ENCODE measurements at regions not wholly inside any gene's neighbourhood (a gene's known extent, or its start where the extent isn't known, plus 50 kb on each side); places are given as distances from the start of the nearest gene placed in this dataset.

DNA sequence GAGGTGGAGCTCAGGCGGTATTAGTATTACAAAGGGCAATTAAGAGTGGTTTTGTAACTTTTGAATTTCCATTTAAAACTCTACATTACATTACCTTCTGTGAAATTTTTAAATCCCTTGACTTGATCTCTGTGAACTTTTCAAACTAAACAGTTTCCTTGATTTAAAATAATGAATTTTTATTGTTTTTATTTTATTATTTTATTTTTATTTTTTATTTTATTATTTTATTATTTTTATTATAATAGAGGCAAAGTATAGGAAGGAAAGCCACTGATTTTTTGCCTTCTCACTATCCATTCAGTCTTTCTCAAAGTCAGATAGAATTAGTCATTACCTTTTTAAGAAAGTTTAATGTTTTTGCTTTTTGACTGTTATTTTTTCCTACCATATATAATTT lies 1248.1 kb upstream of the SLC10A2 start:
- Histone ChIP-seq H3K79me2 (ENCODE audit: insufficient read depth, low read length) (no peaks in the 10 kb centered on the region), H2AFZ (ENCODE audit: low read depth, low read length, poor library complexity, severe bottlenecking) (peak overlapping the region; percentile 50), H3K9me2 (ENCODE audit: insufficient read depth) (no peaks in the 10 kb centered on the region), H3K4me1 (ENCODE audit: control insufficient read depth in 1 of 2, insufficient read depth in 2 of 2, low read length in 2 of 2) (peaks cover 0 to 16% of the 10 kb centered on the region in 2 experiments; a peak in 2 of 4 replicates), H3K4me3 (replicated peaks in 1 of 2; ENCODE audit: low read depth in 1 of 2, low read length in 2 of 2) (no peak overlapping the region), H3K36me3 (ENCODE audit: control insufficient read depth in 1 of 2, insufficient read depth in 2 of 2, low read length in 2 of 2) (no peaks in the 10 kb centered on the region), H3K9me3 (ENCODE audit: control insufficient read depth in 1 of 2, insufficient read depth in 1 of 2, low read depth in 1 of 2, low read length in 2 of 2) (no peaks in the 10 kb centered on the region), H4K20me1 (ENCODE audit: insufficient read depth) (no peaks in the 10 kb centered on the region), H3K4me2 (ENCODE audit: low read length) (no peak overlapping the region), H3K27me3 (ENCODE audit: insufficient read depth, low read length) (no peaks in the 10 kb centered on the region), H3K27ac (ENCODE audit: low read depth, low read length) (no peak overlapping the region), H3K9ac (ENCODE audit: low read length) (no peak overlapping the region)
- ATAC-seq (no peak), DNase-seq (ENCODE audit: low read depth, low spot score) (no peak)
- TF ChIP-seq, protein P1, sequence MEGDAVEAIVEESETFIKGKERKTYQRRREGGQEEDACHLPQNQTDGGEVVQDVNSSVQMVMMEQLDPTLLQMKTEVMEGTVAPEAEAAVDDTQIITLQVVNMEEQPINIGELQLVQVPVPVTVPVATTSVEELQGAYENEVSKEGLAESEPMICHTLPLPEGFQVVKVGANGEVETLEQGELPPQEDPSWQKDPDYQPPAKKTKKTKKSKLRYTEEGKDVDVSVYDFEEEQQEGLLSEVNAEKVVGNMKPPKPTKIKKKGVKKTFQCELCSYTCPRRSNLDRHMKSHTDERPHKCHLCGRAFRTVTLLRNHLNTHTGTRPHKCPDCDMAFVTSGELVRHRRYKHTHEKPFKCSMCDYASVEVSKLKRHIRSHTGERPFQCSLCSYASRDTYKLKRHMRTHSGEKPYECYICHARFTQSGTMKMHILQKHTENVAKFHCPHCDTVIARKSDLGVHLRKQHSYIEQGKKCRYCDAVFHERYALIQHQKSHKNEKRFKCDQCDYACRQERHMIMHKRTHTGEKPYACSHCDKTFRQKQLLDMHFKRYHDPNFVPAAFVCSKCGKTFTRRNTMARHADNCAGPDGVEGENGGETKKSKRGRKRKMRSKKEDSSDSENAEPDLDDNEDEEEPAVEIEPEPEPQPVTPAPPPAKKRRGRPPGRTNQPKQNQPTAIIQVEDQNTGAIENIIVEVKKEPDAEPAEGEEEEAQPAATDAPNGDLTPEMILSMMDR (IDR thresholded peaks at IDR 0.05 in 2 of 3, conservative IDR thresholded peaks at IDR 0.05 in 1 of 3; ENCODE audit: borderline replicate concordance in 1 of 3, insufficient read depth in 1 of 3, low read depth in 2 of 3, low read length in 2 of 3), result no peak
- TF ChIP-seq ATF3 (IDR thresholded peaks at IDR 0.05), result no peak
- no peak for TF ChIP-seq ZNF274 (IDR thresholded peaks at IDR 0.05; ENCODE audit: low read depth, low read length)
- no peak for TF ChIP-seq POLR2A (IDR thresholded peaks at IDR 0.05; ENCODE audit: borderline replicate concordance, extremely low read depth, insufficient read depth, insufficient read length)
- no peak for TF ChIP-seq MAX (IDR thresholded peaks at IDR 0.05)
- no peak for TF ChIP-seq SIN3A (IDR thresholded peaks at IDR 0.05; ENCODE audit: low read depth)
- TF ChIP-seq FOSL1 (IDR thresholded peaks at IDR 0.05; ENCODE audit: low read depth), result no peak
- ChIA-PET RAD21 (ENCODE audit: low non-redundant PET in 1 of 2, low total read pairs in 2 of 2, uncharacterized antibody in 2 of 2, unreplicated experiment in 2 of 2) (no interaction called here), CTCF (no interaction called here), POLR2A (no interaction called here)
- no TSS peak for BruUV-seq (replicated peaks)
- intact Hi-C loops (cut with micrococcal nuclease), result no loop called here

DNA sequence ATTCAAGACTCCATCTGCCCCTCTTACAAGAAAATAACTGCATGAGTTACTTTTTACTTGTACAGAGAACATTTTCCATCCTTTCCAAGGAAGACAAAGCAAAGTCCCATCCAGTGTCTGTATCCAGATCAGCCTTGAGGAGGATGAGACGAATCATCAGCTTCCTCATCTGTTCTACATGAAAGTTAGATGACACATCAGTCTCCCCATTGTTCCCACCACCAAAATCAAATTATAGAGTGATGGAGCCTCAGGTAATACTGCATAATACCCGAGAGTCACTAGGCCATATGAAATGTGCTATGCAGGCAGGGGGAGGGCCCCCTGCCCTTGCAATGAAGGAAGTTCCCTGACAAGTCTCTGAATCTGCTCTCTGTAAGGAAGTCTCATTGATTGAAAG lies 1244.6 kb upstream of the SLC10A2 start:
- Histone ChIP-seq H2AFZ (ENCODE audit: low read depth, low read length, poor library complexity, severe bottlenecking) (no peak overlapping the region), H3K4me1 (ENCODE audit: control insufficient read depth in 1 of 2, insufficient read depth in 2 of 2, low read length in 2 of 2) (peaks cover 0 to 12% of the 10 kb centered on the region in 2 experiments; a peak in 2 of 4 replicates), H3K9me3 (ENCODE audit: control insufficient read depth in 1 of 2, insufficient read depth in 1 of 2, low read depth in 1 of 2, low read length in 2 of 2) (no peaks in the 10 kb centered on the region), H3K9ac (ENCODE audit: low read length) (no peak overlapping the region), H3K4me2 (ENCODE audit: low read length) (no peak overlapping the region), H3K4me3 (replicated peaks in 1 of 2; ENCODE audit: low read depth in 1 of 2, low read length in 2 of 2) (no peak overlapping the region), H3K79me2 (ENCODE audit: insufficient read depth, low read length) (no peaks in the 10 kb centered on the region), H3K36me3 (ENCODE audit: control insufficient read depth in 1 of 2, insufficient read depth in 2 of 2, low read length in 2 of 2) (no peaks in the 10 kb centered on the region), H3K9me2 (ENCODE audit: insufficient read depth) (no peaks in the 10 kb centered on the region), H3K27ac (ENCODE audit: low read depth, low read length) (no peak overlapping the region), H4K20me1 (ENCODE audit: insufficient read depth) (no peaks in the 10 kb centered on the region), H3K27me3 (ENCODE audit: insufficient read depth, low read length) (no peaks in the 10 kb centered on the region)
- CTCF ChIA-PET, result no interaction called here
- no TSS peak for BruUV-seq (replicated peaks)
- intact Hi-C loops (cut with micrococcal nuclease), result no loop called here
- RAD21 ChIA-PET (ENCODE audit: low non-redundant PET in 1 of 2, low total read pairs in 2 of 2, uncharacterized antibody in 2 of 2, unreplicated experiment in 2 of 2), result no interaction called here
- TF ChIP-seq RAD21 (IDR thresholded peaks at IDR 0.05; ENCODE audit: low read depth) (no peak), MAX (IDR thresholded peaks at IDR 0.05) (no peak), EZH2 (IDR thresholded peaks at IDR 0.05) (no peak), CEBPB (IDR thresholded peaks at IDR 0.05; ENCODE audit: low read depth) (no peak), YY1 (IDR thresholded peaks at IDR 0.05; ENCODE audit: extremely low read depth, insufficient replicate concordance, low read depth, low read length) (no peak), SIN3A (IDR thresholded peaks at IDR 0.05; ENCODE audit: low read depth) (no peak)
- TF ChIP-seq, protein P1 (IDR thresholded peaks at IDR 0.05 in 2 of 3, conservative IDR thresholded peaks at IDR 0.05 in 1 of 3; ENCODE audit: borderline replicate concordance in 1 of 3, insufficient read depth in 1 of 3, low read depth in 2 of 3, low read length in 2 of 3), result no peak
- POLR2A ChIA-PET, result no interaction called here
- ATAC-seq (no peak), DNase-seq (ENCODE audit: low read depth, low spot score) (no peak)

Measured in HCT116 (cell line).